GM19324 (cell line): ENCODE measurements at regions not wholly inside any gene's neighbourhood (a gene's known extent, or its start where the extent isn't known, plus 50 kb on each side); places are given as distances from the start of the nearest gene placed in this dataset.

Experiments
- ATAC-seq: cut with Tn5 transposase; IDR thresholded peaks from one replicate; pipeline ENCODE4 v1.9.1; 2021; ENCODE audit warnings: mild to moderate bottlenecking, moderate library complexity; ENCODE audit not compliant: unreplicated experiment, low FRiP score

DNA sequence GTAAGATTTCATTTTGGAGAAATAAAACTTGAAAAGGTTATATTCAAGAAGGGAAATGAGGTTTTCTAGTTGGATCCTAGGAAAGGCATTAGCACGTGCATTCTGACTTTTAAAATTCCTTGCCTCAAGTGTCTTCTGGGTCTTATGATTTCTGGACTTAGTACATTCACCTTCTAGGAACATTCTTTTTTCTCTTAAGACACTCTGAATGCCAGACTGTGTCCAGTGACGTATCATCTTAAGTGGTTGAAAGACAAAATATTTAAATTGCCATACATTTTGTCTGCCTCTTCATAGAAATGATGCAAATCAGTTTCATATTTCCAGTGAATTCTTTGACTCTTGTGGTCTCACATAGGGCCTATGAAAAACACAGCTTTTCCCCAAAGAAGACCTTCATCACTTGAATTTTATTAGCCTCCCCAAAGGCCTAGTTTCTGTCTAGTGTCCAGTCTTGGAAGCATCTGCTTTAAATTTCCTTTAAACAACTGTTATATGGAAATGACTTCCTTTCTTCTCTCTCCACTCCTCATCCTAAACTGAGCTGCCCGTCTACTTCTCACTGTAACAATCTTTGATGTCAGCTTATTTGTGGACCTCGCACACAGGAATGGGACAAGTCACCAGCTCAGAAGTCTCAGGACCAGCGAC is 187.2 kb downstream of the HLX start:
- ATAC-seq = no peak

- ATAC-seq = no peak
Observed at GRCh38 chr1:221067721-221068120, 188.5 kb downstream of the HLX start.

DNA sequence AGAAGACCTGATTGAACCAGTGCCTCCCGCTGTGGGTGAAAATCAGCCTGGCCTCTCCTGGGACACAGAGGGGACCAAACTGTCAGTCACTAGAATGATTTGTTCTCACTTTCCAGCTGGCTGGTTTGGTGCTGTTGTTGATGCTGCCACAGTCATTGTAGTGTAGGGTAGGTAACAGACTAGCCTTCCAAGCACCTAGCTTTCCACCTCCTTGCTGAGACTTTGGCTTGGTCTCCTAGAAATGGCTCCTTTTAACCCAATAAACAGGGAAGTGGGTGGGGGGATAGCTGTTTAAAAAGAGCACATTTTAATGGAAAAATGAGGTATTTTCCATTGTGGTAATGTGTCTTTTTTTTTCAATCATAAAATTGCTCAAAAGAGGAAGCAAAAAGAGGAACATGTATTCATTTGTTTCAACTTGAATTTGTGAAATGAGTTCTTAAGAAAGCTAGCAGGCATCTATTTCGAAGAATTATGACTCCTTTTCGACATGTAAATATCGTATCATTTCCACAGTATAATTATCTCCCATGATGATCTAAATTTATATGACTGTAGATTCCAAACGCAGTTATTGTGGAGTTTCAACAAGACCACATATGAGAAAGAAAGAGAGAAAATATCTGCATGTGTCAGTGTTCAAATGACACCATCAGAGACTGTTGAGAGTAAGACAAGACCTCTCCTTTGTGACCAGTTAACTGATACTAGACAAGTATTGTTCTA is 190.1 kb downstream of the HLX start:
- ATAC-seq = peak; percentile 90

- no peak for ATAC-seq
Observed at GRCh38 chr1:221069986-221070385, 190.7 kb downstream of the HLX start.

- ATAC-seq = no peak
Observed at GRCh38 chr1:221071777-221072176, 192.5 kb downstream of the HLX start.

GRCh38 chr1:221072214-221072613 is 193.0 kb downstream of the HLX start:
- ATAC-seq = no peak

DNA sequence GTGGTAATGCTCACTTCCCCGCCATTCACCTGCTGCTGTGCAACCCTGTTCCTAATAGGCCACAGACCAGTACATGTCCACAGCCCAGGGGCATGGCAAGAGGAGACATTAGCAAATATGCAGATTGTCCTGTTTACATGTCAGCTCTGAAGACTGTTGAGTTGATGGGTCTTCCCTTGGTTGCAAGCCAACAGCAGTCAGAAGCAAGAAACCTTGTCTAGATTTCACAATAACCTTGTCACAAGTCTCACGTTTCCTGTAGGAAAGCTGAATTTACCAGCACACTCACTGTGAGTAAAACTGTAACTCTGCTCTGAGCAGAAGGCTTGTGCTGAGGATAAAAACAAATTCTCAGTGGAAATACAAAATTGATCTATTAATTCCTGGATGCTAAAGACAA is 195.1 kb downstream of the HLX start:
- ATAC-seq = no peak

DNA sequence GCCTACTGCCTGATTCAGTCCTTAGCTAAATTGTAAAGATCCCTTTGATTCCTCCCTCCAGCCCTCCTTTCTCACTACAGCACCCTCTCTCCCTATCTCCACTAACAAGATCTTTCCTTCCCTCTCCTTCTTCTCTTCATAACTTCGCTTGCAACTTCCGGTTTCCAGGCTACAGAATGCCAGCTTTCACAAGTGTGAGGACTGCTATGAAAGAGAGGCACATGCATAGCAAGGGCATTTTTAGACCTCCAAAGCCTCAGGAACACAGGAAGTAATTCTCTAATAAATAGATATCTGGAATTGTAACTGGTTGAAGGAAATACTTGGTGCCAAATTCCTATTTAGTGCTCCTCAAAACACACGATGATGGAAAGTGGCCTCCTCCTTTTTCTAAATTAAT is 196.7 kb downstream of the HLX start:
- no peak for ATAC-seq

DNA sequence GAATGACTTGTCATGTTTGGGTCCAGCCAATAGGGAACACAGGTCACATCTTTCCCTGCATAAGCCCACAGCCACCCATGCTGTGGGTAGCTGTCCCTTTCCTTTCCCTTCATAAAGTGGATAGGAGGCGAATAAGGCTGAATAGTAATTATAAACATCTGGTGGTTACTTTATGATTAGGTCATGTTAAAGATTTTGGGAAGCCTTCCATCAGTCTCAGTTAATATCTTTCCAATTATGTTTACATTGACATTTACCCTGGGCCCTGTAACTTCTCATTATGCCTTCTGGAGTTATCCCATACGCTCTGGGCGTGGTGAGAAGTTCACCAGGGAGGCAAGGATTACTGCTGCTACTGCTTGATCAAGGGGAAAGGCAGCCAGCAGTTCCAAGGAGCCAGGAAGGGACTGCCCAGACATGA is 197.2 kb downstream of the HLX start:
- ATAC-seq = no peak

DNA sequence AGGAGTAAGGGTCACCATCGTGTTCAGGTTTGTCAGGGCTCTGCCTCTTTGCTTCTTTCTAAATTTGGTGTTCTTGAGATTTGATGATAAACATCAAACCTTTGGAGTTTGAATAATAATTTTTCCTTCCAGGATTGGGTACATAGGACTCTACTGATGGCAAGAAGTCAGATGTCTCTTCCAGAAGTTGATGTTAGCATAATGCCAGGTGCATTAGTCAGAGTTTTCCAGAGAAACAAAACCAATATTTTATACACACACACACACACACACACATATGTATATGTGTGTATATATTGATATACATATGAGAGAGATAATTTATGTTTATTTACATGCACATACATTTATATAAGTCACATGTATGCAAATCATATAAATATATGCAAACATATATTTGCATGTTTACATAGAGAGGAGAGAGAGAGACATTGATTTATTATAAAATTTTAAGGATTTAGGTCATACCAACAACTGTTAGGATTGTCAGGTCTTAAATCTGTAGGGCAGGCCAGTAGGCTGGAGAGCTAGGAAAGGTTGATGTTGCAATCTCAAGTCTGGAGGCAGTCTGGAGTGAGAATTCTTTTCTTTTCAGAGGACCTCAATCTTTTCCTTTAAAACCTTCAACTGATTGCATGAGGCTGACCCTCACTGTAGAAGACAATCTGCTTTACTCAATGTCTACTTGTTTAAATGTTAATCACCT is 199.2 kb downstream of the HLX start:
- no peak for ATAC-seq

DNA sequence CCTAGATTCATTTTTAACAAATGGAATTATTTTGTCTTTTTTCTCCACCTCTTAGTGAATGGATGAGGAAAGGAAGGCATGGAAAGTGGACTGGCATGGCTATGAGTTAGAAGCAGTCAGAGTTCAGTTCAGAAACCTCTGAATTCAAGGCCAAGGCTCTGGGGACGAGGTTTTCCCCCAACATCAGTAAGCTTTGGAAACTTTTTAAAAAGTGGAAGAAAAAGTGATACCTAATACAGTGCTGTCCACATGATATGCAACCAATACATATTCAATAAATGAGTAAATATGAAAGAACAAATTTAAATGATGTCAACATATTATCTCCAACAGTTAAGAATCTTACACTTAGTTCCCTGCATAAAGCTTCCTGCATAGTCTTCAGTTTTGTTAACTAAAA is 204.7 kb downstream of the HLX start:
- ATAC-seq = no peak

DNA sequence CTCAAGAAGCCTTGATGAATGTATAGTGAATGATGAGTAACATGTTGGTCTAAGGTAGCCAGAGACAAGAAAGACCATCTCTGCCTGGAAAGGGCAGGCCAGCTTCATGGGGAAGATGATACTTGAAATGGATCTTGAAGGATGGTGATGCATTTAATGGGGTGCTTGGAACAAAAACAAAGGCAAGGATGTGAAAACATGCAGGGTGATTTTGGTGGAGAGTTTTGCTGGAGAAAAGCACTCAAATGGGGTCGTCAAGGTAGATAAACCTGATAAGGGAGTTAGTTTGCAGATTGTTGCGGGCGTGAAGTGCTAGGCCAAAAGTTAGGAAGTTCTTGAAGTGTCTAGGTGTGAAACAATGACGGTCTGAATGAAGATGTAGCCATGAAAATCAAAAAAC is 205.4 kb downstream of the HLX start:
- no peak for ATAC-seq

- no peak for ATAC-seq
Observed at GRCh38 chr1:221085701-221086375, 206.6 kb downstream of the HLX start.

GRCh38 chr1:221087919-221088318 is 208.7 kb downstream of the HLX start:
- ATAC-seq = no peak

- ATAC-seq = no peak
Observed at GRCh38 chr1:221089273-221089672, 210.0 kb downstream of the HLX start.

- ATAC-seq = no peak
Observed at GRCh38 chr1:221089803-221090202, 210.6 kb downstream of the HLX start.

- no peak for ATAC-seq
Observed at GRCh38 chr1:221093903-221094791, 214.9 kb downstream of the HLX start.

GRCh38 chr1:221097479-221098281 is 218.4 kb downstream of the HLX start:
- no peak for ATAC-seq
